SK-N-SH (cell line): ENCODE measurements at regions not wholly inside any gene's neighbourhood (a gene's known extent, or its start where the extent isn't known, plus 50 kb on each side); places are given as distances from the start of the nearest gene placed in this dataset.

Experiments used
- CHD2 ChIP-seq: fragments of 150-350 bp; IDR thresholded peaks from 2 replicates; pipeline ENCODE4 v1.6.1; 2018; ENCODE audit warnings: low read length; ENCODE audit not compliant: partially characterized antibody
- EP300 ChIP-seq, 2 experiments: IDR thresholded peaks; 2 replicates each; pipeline versions ENCODE4 v1.4.0 to v1.6.1; 2012; ENCODE audit warnings: borderline replicate concordance in 1 of 2, low read depth in 1 of 2, low read length in 1 of 2
- GABPA ChIP-seq: IDR thresholded peaks from 2 replicates; pipeline ENCODE4 v1.4.0; 2012; ENCODE audit warnings: low read depth, mild to moderate bottlenecking
- JUND ChIP-seq: IDR thresholded peaks from 2 replicates; pipeline ENCODE4 v1.4.0; 2012
- MEF2A ChIP-seq: IDR thresholded peaks from 2 replicates; pipeline ENCODE4 v1.4.0; 2012; ENCODE audit warnings: low read depth, borderline replicate concordance
- MXI1 ChIP-seq: IDR thresholded peaks from 2 replicates; pipeline ENCODE4 v1.6.1; 2012; ENCODE audit warnings: mild to moderate bottlenecking, low read depth, low read length, improper control_type of control experiment
- NRF1 ChIP-seq: IDR thresholded peaks from 2 replicates; pipeline ENCODE4 v1.6.1; 2012; ENCODE audit warnings: low read depth, mild to moderate bottlenecking, low read length
- POLR2AphosphoS5 ChIP-seq: IDR thresholded peaks from 2 replicates; pipeline ENCODE4 v1.6.1; 2012; ENCODE audit warnings: low read depth, low read length
- RAD21 ChIP-seq: IDR thresholded peaks from 2 replicates; pipeline ENCODE4 v1.6.1; 2012; ENCODE audit warnings: mild to moderate bottlenecking, low read length
- SIN3A ChIP-seq: IDR thresholded peaks from 2 replicates; pipeline ENCODE4 v1.6.1; 2012; ENCODE audit warnings: low read depth, mild to moderate bottlenecking, low read length, moderate library complexity, borderline replicate concordance
- USF2 ChIP-seq: fragments of 150-350 bp; IDR thresholded peaks from 2 replicates; pipeline ENCODE4 v1.6.1; 2017; ENCODE audit warnings: antibody characterized with exemption, low read length, low read depth, borderline replicate concordance
- YY1 ChIP-seq: IDR thresholded peaks from 2 replicates; pipeline ENCODE4 v1.4.0; 2012; ENCODE audit warnings: low read depth, mild to moderate bottlenecking
- TF ChIP-seq, protein P1 (sequence below): fragments of 200-600 bp; sonication (generic); IDR thresholded peaks from 2 replicates; pipeline ENCODE4 v1.6.1; 2017; ENCODE audit warnings: antibody characterized with exemption, mild to moderate bottlenecking, moderate library complexity
- TF ChIP-seq, protein P2 (sequence below): fragments of 150-350 bp; IDR thresholded peaks from 2 replicates; pipeline ENCODE4 v1.6.1; 2016; ENCODE audit warnings: mild to moderate bottlenecking, low read depth, low read length

DNA sequence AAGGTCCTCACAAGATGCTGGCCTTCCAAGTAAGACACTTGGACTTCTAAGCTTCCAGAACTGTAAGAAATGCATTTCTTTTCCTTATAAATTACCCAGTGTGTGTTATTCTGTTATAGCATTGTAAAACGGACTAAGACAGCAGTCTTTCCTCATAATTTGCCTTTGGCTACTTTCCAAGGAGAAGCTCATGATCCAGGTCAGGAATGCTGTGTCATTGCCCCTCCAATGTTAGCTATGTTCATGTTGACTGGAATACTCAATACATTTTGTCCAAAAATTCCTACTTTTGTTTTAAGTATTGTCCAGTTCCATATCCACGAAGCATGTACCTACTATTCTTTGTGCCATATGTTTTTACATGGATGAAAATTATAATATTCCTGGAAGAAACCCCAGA is 234.6 kb downstream of the HS3ST3A1 start:
- TF ChIP-seq CHD2 (no peak), EP300 (IDR thresholded peaks at IDR 0.05; ENCODE audit: borderline replicate concordance in 1 of 2, low read depth in 1 of 2, low read length in 1 of 2) (no peak), YY1 (no peak), NRF1 (no peak), SIN3A (no peak), POLR2AphosphoS5 (no peak), RAD21 (no peak), MXI1 (no peak), JUND (no peak), USF2 (no peak), GABPA (no peak), MEF2A (no peak)
- TF ChIP-seq, protein P1, sequence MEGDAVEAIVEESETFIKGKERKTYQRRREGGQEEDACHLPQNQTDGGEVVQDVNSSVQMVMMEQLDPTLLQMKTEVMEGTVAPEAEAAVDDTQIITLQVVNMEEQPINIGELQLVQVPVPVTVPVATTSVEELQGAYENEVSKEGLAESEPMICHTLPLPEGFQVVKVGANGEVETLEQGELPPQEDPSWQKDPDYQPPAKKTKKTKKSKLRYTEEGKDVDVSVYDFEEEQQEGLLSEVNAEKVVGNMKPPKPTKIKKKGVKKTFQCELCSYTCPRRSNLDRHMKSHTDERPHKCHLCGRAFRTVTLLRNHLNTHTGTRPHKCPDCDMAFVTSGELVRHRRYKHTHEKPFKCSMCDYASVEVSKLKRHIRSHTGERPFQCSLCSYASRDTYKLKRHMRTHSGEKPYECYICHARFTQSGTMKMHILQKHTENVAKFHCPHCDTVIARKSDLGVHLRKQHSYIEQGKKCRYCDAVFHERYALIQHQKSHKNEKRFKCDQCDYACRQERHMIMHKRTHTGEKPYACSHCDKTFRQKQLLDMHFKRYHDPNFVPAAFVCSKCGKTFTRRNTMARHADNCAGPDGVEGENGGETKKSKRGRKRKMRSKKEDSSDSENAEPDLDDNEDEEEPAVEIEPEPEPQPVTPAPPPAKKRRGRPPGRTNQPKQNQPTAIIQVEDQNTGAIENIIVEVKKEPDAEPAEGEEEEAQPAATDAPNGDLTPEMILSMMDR, result no peak
- TF ChIP-seq, protein P2, sequence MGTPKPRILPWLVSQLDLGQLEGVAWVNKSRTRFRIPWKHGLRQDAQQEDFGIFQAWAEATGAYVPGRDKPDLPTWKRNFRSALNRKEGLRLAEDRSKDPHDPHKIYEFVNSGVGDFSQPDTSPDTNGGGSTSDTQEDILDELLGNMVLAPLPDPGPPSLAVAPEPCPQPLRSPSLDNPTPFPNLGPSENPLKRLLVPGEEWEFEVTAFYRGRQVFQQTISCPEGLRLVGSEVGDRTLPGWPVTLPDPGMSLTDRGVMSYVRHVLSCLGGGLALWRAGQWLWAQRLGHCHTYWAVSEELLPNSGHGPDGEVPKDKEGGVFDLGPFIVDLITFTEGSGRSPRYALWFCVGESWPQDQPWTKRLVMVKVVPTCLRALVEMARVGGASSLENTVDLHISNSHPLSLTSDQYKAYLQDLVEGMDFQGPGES, result no peak
